Endodermal cell (in vitro differentiated cells): ENCODE measurements at regions not wholly inside any gene's neighbourhood (a gene's known extent, or its start where the extent isn't known, plus 50 kb on each side); places are given as distances from the start of the nearest gene placed in this dataset.

Experiments used
- DNase-seq: peaks from one replicate; pipeline ENCODE4 v3.0.0-alpha.2; 2017
- H3K27ac ChIP-seq: 2 replicates; pipeline ENCODE4 v1.5.1; 2013; ENCODE audit warnings: mild to moderate bottlenecking, low read depth, low read length, moderate library complexity
- H3K27me3 ChIP-seq: 2 replicates; pipeline ENCODE4 v1.6.1; 2013; ENCODE audit warnings: mild to moderate bottlenecking, low read length, moderate library complexity; ENCODE audit not compliant: insufficient read depth, control insufficient read depth, poor library complexity, severe bottlenecking
- H3K36me3 ChIP-seq: 2 replicates; pipeline ENCODE4 v1.7.0; 2013; ENCODE audit warnings: mild to moderate bottlenecking, low read length, moderate library complexity; ENCODE audit not compliant: control insufficient read depth, insufficient read depth
- H3K4me1 ChIP-seq: one replicate; pipeline ENCODE4 v1.7.0; 2013; ENCODE audit warnings: low read length; ENCODE audit not compliant: control insufficient read depth, insufficient read depth
- H3K4me3 ChIP-seq: 2 replicates; pipeline ENCODE4 v1.5.1; 2013; ENCODE audit warnings: mild to moderate bottlenecking, low read length, moderate library complexity
- H3K9ac ChIP-seq: 2 replicates; pipeline ENCODE4 v1.6.1; 2013; ENCODE audit warnings: mild to moderate bottlenecking, low read length, moderate library complexity; ENCODE audit not compliant: poor library complexity, severe bottlenecking; ENCODE audit errors: extremely low read depth
- H3K9me3 ChIP-seq: 2 replicates; pipeline ENCODE4 v1.6.1; 2013; ENCODE audit warnings: mild to moderate bottlenecking, low read length, moderate library complexity; ENCODE audit not compliant: control insufficient read depth
- H3K27ac Mint-ChIP-seq: 2 replicates; pipeline ENCODE4 v1.8.0; 2020; ENCODE audit warnings: mixed read lengths
- H3K27me3 Mint-ChIP-seq: 2 replicates; pipeline ENCODE4 v1.8.0; 2021; ENCODE audit warnings: mild to moderate bottlenecking, mixed read lengths; ENCODE audit not compliant: insufficient read depth
- H3K36me3 Mint-ChIP-seq: 2 replicates; pipeline ENCODE4 v1.8.0; 2020; ENCODE audit warnings: low read depth, mixed read lengths
- H3K4me1 Mint-ChIP-seq: 2 replicates; pipeline ENCODE4 v1.8.0; 2020; ENCODE audit warnings: mixed read lengths
- H3K4me3 Mint-ChIP-seq: 2 replicates; pipeline ENCODE4 v1.8.0; 2020; ENCODE audit warnings: mild to moderate bottlenecking, moderate library complexity, mixed read lengths
- H3K9me3 Mint-ChIP-seq: 2 replicates; pipeline ENCODE4 v1.8.0; 2020; ENCODE audit warnings: mild to moderate bottlenecking, mixed read lengths
- CTCF ChIP-seq: fragments of 200-600 bp; sonication (generic); conservative IDR thresholded peaks from 2 replicates; pipeline ENCODE4 v1.5.0; 2021; ENCODE audit warnings: antibody characterized with exemption, mild to moderate bottlenecking
- WGBS, 2 experiments: methylation state at CpG; one replicate each; pipeline versions ENCODE4 v1.1.5 to v1.1.7; 2013; ENCODE audit warnings: missing lambda C conversion rate in 2 of 2, mixed read lengths in 1 of 2; ENCODE audit not compliant: insufficient coverage in 1 of 2, insufficient read length in 1 of 2; 5-methylcytosine and 5-hydroxymethylcytosine counted together

GRCh38 chr2:41546031-41546430 is 501.8 kb upstream of the PKDCC start:
- Mint-ChIP-seq H3K4me3 (no peak overlapping the region), H3K27ac (no peak overlapping the region), H3K4me1 (no peaks in the 10 kb centered on the region), H3K36me3 (no peaks in the 10 kb centered on the region), H3K9me3 (no peaks in the 10 kb centered on the region), H3K27me3 (peaks cover 3% of the 10 kb centered on the region)
- Histone ChIP-seq H3K36me3 (no peaks in the 10 kb centered on the region), H3K4me1 (no peaks in the 10 kb centered on the region), H3K27me3 (no peaks in the 10 kb centered on the region), H3K9me3 (no peaks in the 10 kb centered on the region), H3K9ac (no peak overlapping the region), H3K27ac (no peak overlapping the region), H3K4me3 (no peak overlapping the region)
- DNase-seq: no peak
- TF ChIP-seq CTCF: no peak
- WGBS, 2 experiments: 69 to 89% methylated on average over 3 to 4 of the region's 4 CpGs

- H3K4me3 ChIP-seq: no peak overlapping the region
- Mint-ChIP-seq H3K36me3 (no peaks in the 10 kb centered on the region), H3K4me3 (no peak overlapping the region), H3K27ac (no peak overlapping the region), H3K27me3 (no peaks in the 10 kb centered on the region), H3K4me1 (no peaks in the 10 kb centered on the region), H3K9me3 (peaks cover 2% of the 10 kb centered on the region)
- no peak overlapping the region for H3K9ac ChIP-seq
- TF ChIP-seq CTCF: no peak
- no peaks in the 10 kb centered on the region for H3K36me3 ChIP-seq
- no peak overlapping the region for H3K27ac ChIP-seq
- H3K9me3 ChIP-seq: no peaks in the 10 kb centered on the region
- DNase-seq: no peak
- H3K27me3 ChIP-seq: no peaks in the 10 kb centered on the region
- H3K4me1 ChIP-seq: no peaks in the 10 kb centered on the region
- no CpG with 5 or more reads among the region's 1 CpG for WGBS, 2 experiments
Observed at GRCh38 chr2:41568648-41569047, 479.2 kb upstream of the PKDCC start.

GRCh38 chr2:41572154-41572553 is 475.7 kb upstream of the PKDCC start:
- Histone ChIP-seq H3K4me3 (no peak overlapping the region), H3K9me3 (no peaks in the 10 kb centered on the region), H3K27ac (no peak overlapping the region), H3K27me3 (no peaks in the 10 kb centered on the region), H3K9ac (no peak overlapping the region), H3K36me3 (no peaks in the 10 kb centered on the region), H3K4me1 (no peaks in the 10 kb centered on the region)
- no peak overlapping the region for H3K27ac Mint-ChIP-seq
- no peak for TF ChIP-seq CTCF
- H3K27me3 Mint-ChIP-seq: no peaks in the 10 kb centered on the region
- no peak for DNase-seq
- WGBS, 2 experiments: 88 to 93% methylated on average over 3 of the region's 3 CpGs
- no peaks in the 10 kb centered on the region for H3K4me1 Mint-ChIP-seq
- no peaks in the 10 kb centered on the region for H3K36me3 Mint-ChIP-seq
- no peak overlapping the region for H3K4me3 Mint-ChIP-seq
- peaks cover 2% of the 10 kb centered on the region for H3K9me3 Mint-ChIP-seq
